B cell (primary cell): ENCODE measurements at regions not wholly inside any gene's neighbourhood (a gene's known extent, or its start where the extent isn't known, plus 50 kb on each side); places are given as distances from the start of the nearest gene placed in this dataset.

Source experiments
- EZH2 ChIP-seq: IDR thresholded peaks from 2 replicates; pipeline ENCODE4 v1.6.1; 2012; ENCODE audit warnings: borderline replicate concordance, low read depth, mild to moderate bottlenecking, moderate library complexity, low read length; ENCODE audit not compliant: insufficient read depth, poor library complexity, severe bottlenecking
- TF ChIP-seq, protein P1 (sequence below): fragments of 200-600 bp; IDR thresholded peaks from one replicate; pipeline ENCODE4 v1.8.0; 2022; ENCODE audit warnings: antibody characterized with exemption, mild to moderate bottlenecking

DNA sequence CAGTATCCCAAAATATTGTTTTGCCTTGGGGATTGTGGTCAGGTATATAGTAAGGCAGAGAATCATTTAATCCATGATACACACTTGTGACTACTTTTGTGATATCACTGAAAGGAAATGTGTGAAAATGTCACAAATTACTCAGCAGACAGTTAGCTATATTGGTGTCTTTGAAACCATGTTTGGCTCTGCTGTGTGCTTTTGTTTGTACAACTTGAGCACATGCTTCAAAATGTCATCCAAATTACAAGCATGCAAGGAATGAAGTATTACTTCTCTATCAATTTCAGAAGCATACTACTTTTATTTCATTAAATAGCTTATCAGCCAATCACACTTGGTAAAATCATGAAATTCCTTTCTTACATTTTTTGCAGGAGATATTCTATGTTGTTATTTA lies 619.0 kb upstream of the AGTR1 start:
- TF ChIP-seq, protein P1, sequence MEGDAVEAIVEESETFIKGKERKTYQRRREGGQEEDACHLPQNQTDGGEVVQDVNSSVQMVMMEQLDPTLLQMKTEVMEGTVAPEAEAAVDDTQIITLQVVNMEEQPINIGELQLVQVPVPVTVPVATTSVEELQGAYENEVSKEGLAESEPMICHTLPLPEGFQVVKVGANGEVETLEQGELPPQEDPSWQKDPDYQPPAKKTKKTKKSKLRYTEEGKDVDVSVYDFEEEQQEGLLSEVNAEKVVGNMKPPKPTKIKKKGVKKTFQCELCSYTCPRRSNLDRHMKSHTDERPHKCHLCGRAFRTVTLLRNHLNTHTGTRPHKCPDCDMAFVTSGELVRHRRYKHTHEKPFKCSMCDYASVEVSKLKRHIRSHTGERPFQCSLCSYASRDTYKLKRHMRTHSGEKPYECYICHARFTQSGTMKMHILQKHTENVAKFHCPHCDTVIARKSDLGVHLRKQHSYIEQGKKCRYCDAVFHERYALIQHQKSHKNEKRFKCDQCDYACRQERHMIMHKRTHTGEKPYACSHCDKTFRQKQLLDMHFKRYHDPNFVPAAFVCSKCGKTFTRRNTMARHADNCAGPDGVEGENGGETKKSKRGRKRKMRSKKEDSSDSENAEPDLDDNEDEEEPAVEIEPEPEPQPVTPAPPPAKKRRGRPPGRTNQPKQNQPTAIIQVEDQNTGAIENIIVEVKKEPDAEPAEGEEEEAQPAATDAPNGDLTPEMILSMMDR: no peak
- TF ChIP-seq EZH2: no peak
